T-cell (primary cell): ENCODE measurements at regions not wholly inside any gene's neighbourhood (a gene's known extent, or its start where the extent isn't known, plus 50 kb on each side); places are given as distances from the start of the nearest gene placed in this dataset.

ENCODE experiments used
- ATAC-seq, 4 experiments: fragments of 200-7000 bp in 3 of 4; fragments of 150-1000 bp in 1 of 4; cut with Tn5 transposase; replicated peaks in 1 of 4; 1 replicate in 3 of 4; 2 replicates in 1 of 4; pipeline ENCODE4 v1.10.0; 2021; ENCODE audit warnings: moderate library complexity in 3 of 4, mild to moderate bottlenecking in 2 of 4, moderate number of reproducible peaks in 1 of 4
- CTCF ChIA-PET, 2 donors: fragments of 300-600 bp; sonication (Branson Sonifier 250); formaldehyde crosslinking; loops; one replicate each; lab custom pipeline; 2022; ENCODE audit warnings: antibody characterized with exemption in 2 of 2; lab: Charles Lee
- POLR2A ChIA-PET, 2 donors: fragments of 300-600 bp; sonication (Branson Sonifier 250); formaldehyde crosslinking; loops; one replicate each; lab custom pipeline; 2022; ENCODE audit warnings: antibody characterized with exemption in 2 of 2; lab: Charles Lee
- DNase-seq, 35 experiments: peaks; one replicate each; pipeline versions ENCODE4 v3.0.0 to v3.0.0-alpha.2; 2013 to 2023
- H3K27ac ChIP-seq: one replicate; pipeline ENCODE4 v1.5.1; 2013; ENCODE audit warnings: low read length
- H3K27me3 ChIP-seq, 2 experiments: replicated peaks in 1 of 2; 1 replicate in 1 of 2; 2 replicates in 1 of 2; pipeline versions ENCODE4 v1.6.1 to v1.7.0; 2013; ENCODE audit warnings: low read length in 1 of 2, mixed read lengths in 1 of 2; ENCODE audit not compliant: control insufficient read depth in 2 of 2, insufficient read depth in 2 of 2; ENCODE audit errors: extremely low read depth in 1 of 2
- H3K36me3 ChIP-seq, 2 donors: 1 replicate in 1 of 2; 2 replicates in 1 of 2; pipeline versions ENCODE4 v1.6.1 to v1.7.0; 2013; ENCODE audit warnings: low read length in 1 of 2; ENCODE audit not compliant: control insufficient read depth in 2 of 2, insufficient read depth in 1 of 2; ENCODE audit errors: extremely low read depth in 1 of 2
- H3K4me1 ChIP-seq, 2 experiments: 1 replicate in 1 of 2; 2 replicates in 1 of 2; pipeline versions ENCODE4 v1.6.1 to v1.7.0; 2013; ENCODE audit warnings: low read length in 2 of 2, mixed read lengths in 1 of 2; ENCODE audit not compliant: insufficient read depth in 2 of 2, control insufficient read depth in 1 of 2; ENCODE audit errors: extremely low read depth in 1 of 2
- H3K4me3 ChIP-seq, 2 donors: 1 replicate in 1 of 2; 2 replicates in 1 of 2; pipeline versions ENCODE4 v1.5.1 to v1.7.0; 2013; ENCODE audit warnings: mild to moderate bottlenecking in 2 of 2, low read length in 1 of 2, moderate library complexity in 1 of 2; ENCODE audit not compliant: control insufficient read depth in 1 of 2; ENCODE audit errors: extremely low read depth in 1 of 2
- H3K9me3 ChIP-seq: 2 replicates; pipeline ENCODE4 v1.7.0; 2013
- H3K27ac Mint-ChIP-seq, 2 donors: one replicate each; pipeline ENCODE4 v1.8.0; 2020 to 2021; ENCODE audit warnings: mild to moderate bottlenecking in 2 of 2, mixed read lengths in 2 of 2
- H3K27me3 Mint-ChIP-seq, 2 donors: one replicate each; pipeline ENCODE4 v1.8.0; 2021 to 2022; ENCODE audit warnings: mixed read lengths in 2 of 2
- H3K36me3 Mint-ChIP-seq: one replicate; pipeline ENCODE4 v1.8.0; 2021; ENCODE audit warnings: mixed read lengths
- H3K4me1 Mint-ChIP-seq, 3 donors: one replicate each; pipeline ENCODE4 v1.8.0; 2020 to 2022; ENCODE audit warnings: mixed read lengths in 3 of 3, mild to moderate bottlenecking in 1 of 3
- H3K4me3 Mint-ChIP-seq, 3 donors: one replicate each; pipeline ENCODE4 v1.8.0; 2020 to 2022; ENCODE audit warnings: mild to moderate bottlenecking in 3 of 3, mixed read lengths in 3 of 3, moderate library complexity in 3 of 3
- H3K9me3 Mint-ChIP-seq, 3 donors: one replicate each; pipeline ENCODE4 v1.8.0; 2020 to 2022; ENCODE audit warnings: mixed read lengths in 3 of 3
- WGBS: methylation state at CpG from one replicate; pipeline ENCODE4 v1.1.5; 2013; ENCODE audit warnings: missing lambda C conversion rate; ENCODE audit not compliant: insufficient coverage; 5-methylcytosine and 5-hydroxymethylcytosine counted together

DNA sequence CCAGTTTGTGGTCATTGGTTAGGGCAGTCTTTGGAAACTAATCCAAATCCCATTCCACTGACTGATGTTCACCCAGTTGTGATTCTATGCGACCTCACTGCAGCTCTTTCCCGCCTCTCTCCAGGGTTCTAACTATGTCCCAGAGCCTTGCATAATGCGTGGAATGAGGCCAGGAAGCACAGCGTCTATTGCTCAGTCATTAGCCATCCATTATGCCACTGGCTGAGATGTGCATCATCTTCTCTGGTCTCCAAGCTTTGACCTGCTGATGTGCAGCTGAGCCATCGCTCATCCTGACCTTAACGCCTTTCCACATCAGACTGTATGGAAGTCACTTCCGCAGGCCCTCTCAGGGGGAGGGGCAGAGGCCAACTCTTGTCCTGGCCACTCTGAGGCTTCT, 115.4 kb upstream of the VRK1 start:
- 89% methylated on average over 7 of the region's 7 CpGs for WGBS

DNA sequence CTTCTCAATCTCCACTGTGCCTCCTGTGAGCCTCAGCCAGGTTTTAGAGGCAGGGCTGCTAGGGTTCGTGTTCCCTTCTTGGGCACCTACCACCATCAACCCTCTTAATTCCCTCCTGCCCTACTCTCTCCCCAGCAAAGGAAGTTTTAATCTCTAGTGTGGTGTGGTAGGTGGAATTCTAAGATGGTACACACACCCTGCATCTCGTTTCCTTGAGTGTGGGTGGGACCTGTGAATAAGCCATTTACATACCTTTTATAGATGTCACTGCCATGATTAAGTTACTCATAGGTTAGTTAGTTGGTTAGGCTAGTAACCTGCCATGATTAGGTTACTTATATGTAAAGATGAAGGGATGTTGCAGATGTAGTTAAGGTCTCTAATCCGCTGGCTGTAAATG, 114.8 kb upstream of the VRK1 start:
- H3K9me3 ChIP-seq, result no peaks in the 10 kb centered on the region
- Mint-ChIP-seq H3K27me3 (peaks cover 28 to 30% of the 10 kb centered on the region in 2 donors), H3K4me1 (no peaks in the 10 kb centered on the region), H3K36me3 (no peaks in the 10 kb centered on the region), H3K4me3 (no peak overlapping the region), H3K9me3 (peaks cover 0 to 4% (median 0%) of the 10 kb centered on the region in 3 donors), H3K27ac (peak overlapping the region in 1 of 2 donors; percentile 25)
- no peak overlapping the region for H3K27ac ChIP-seq
- no peak for DNase-seq
- ChIA-PET CTCF (no interaction called here), POLR2A (no interaction called here)
- H3K27me3 ChIP-seq, result peaks cover 0 to 31% of the 10 kb centered on the region in 2 experiments
- no peak for ATAC-seq
- WGBS, result no CpG with 5 or more reads among the region's 3 CpGs
- no peaks in the 10 kb centered on the region for H3K4me1 ChIP-seq
- H3K36me3 ChIP-seq, result no peaks in the 10 kb centered on the region
- no peak overlapping the region for H3K4me3 ChIP-seq

More for the DNA sequence above, 115.4 kb upstream of the VRK1 start:
- POLR2A ChIA-PET, result no interaction called here
- Mint-ChIP-seq H3K4me3 (no peak overlapping the region), H3K27me3 (peaks cover 31 to 34% of the 10 kb centered on the region in 2 donors), H3K9me3 (peaks cover 0 to 5% (median 0%) of the 10 kb centered on the region in 3 donors), H3K4me1 (no peaks in the 10 kb centered on the region), H3K36me3 (no peaks in the 10 kb centered on the region), H3K27ac (no peak overlapping the region)
- no peak overlapping the region for H3K4me3 ChIP-seq
- H3K4me1 ChIP-seq, result no peaks in the 10 kb centered on the region
- ATAC-seq (no peak), DNase-seq (no peak)
- no peaks in the 10 kb centered on the region for H3K36me3 ChIP-seq
- H3K9me3 ChIP-seq, result no peaks in the 10 kb centered on the region
- no peak overlapping the region for H3K27ac ChIP-seq
- H3K27me3 ChIP-seq, result peaks cover 0 to 28% of the 10 kb centered on the region in 2 experiments
- CTCF ChIA-PET, result no interaction called here

DNA sequence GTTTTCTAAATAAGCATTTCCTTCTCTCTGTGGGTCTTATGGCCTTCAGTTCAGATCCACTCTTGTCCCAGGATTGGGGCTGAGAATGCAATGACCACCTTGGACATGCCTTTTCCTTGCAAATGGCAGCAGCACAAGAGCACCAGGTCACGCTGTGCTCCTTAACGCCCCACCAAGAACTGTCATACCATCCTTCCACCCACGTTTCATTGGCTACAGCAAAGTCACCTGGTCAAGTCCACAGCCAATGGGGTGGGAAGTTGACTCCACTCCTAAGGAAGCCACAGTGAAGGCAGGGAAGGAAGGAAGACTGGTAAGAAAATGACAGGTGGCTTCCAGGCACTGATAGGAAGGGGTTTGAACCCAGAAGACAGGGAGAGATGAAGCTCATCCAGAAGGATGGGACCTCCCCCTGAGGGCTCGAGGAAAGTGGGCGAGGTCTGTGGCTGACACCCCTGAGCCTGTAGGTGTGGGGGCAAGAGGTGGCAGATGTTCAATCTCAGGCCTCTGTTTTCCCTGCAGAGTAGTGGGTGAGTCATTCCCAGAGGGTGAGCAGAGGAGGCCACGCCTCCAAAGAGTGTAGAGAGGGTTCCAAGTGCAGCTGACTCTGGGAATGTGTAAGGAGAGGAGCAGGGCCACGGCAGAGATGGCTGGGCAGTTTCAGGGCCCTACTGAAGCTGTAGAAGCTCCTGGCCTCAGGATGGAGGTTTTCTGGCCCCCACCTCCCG, 113.5 kb upstream of the VRK1 start:
- ChIA-PET CTCF (no interaction called here), POLR2A (no interaction called here)
- 40% methylated on average over 3 of the region's 8 CpGs for WGBS
- Mint-ChIP-seq H3K4me1 (no peaks in the 10 kb centered on the region), H3K9me3 (peaks cover 0 to 4% (median 0%) of the 10 kb centered on the region in 3 donors), H3K27ac (no peak overlapping the region), H3K27me3 (peaks cover 16 to 20% of the 10 kb centered on the region in 2 donors), H3K36me3 (no peaks in the 10 kb centered on the region), H3K4me3 (no peak overlapping the region)
- DNase-seq (no peak), ATAC-seq (no peak)
- Histone ChIP-seq H3K9me3 (no peaks in the 10 kb centered on the region), H3K4me3 (no peak overlapping the region), H3K27me3 (peaks cover 0 to 25% of the 10 kb centered on the region in 2 experiments), H3K27ac (no peak overlapping the region), H3K36me3 (no peaks in the 10 kb centered on the region), H3K4me1 (no peaks in the 10 kb centered on the region)

DNA sequence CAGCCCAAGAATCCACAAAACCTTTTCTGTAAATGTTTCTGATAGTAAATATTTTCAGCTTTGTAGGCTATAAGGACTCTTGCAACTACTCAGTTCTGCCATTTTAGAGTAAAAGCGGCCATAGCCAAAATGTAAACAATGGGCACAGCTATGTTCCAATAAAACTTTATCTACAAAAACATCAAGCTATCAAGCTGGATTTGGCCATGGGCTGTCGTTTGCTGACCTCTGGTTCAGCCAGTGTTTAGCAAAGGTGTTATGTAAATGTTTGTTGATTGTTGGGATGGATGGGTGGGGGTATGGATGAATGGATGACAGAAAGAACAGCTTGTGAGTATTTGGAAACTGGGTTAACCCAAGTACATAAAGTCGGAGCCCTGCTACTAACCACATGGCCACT, 111.1 kb upstream of the VRK1 start:
- POLR2A ChIA-PET, result interaction anchor here in 1 of 2 donors (0.6 kb wide), 1 partner anchor 229 kb away, joined by 10 read pairs; no protein-coding TSS in a partner anchor
- no peaks in the 10 kb centered on the region for H3K36me3 Mint-ChIP-seq
- 91% methylated on average over 1 of the region's 3 CpGs for WGBS
- H3K4me3 Mint-ChIP-seq, result no peak overlapping the region
- peaks cover 0 to 4% (median 0%) of the 10 kb centered on the region in 3 donors for H3K9me3 Mint-ChIP-seq
- no peaks in the 10 kb centered on the region for H3K36me3 ChIP-seq
- H3K27me3 Mint-ChIP-seq, result peaks cover 19 to 21% of the 10 kb centered on the region in 2 donors
- CTCF ChIA-PET, result no interaction called here
- peaks cover 0 to 18% of the 10 kb centered on the region in 2 experiments for H3K27me3 ChIP-seq
- H3K4me1 ChIP-seq, result no peaks in the 10 kb centered on the region
- DNase-seq (no peak), ATAC-seq (no peak)
- no peaks in the 10 kb centered on the region for H3K4me1 Mint-ChIP-seq
- no peak overlapping the region for H3K27ac Mint-ChIP-seq
- H3K4me3 ChIP-seq, result no peak overlapping the region
- no peak overlapping the region for H3K27ac ChIP-seq
- H3K9me3 ChIP-seq, result no peaks in the 10 kb centered on the region

DNA sequence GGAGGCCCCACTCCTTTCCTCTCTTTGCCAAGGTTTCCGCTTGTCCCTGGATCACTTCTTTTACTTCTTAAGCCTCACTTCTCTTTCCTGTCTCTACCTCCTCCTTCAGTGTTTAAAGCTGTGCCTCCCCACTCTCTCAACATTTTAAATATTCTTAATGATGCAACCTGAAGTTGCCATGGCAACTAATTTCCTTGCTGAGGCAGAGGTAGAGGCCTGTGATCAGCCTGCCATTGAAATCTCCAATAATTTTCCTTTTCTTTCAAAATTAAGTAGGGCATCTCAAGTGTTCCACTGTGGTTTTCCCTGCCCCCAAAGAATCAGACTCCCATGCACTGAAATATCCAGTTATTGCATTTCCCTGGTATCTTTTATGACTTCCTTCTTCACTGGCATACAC, 108.6 kb upstream of the VRK1 start:
- ATAC-seq (no peak), DNase-seq (no peak)
- H3K4me3 Mint-ChIP-seq, result no peak overlapping the region
- peaks cover 0 to 13% of the 10 kb centered on the region in 2 experiments for H3K27me3 ChIP-seq
- WGBS, result 100% methylated on average over 1 of the region's 1 CpG
- no peaks in the 10 kb centered on the region for H3K9me3 ChIP-seq
- no peak overlapping the region for H3K27ac Mint-ChIP-seq
- H3K4me1 ChIP-seq, result no peaks in the 10 kb centered on the region
- H3K36me3 Mint-ChIP-seq, result no peaks in the 10 kb centered on the region
- H3K4me3 ChIP-seq, result no peak overlapping the region
- no peaks in the 10 kb centered on the region for H3K36me3 ChIP-seq
- ChIA-PET CTCF (no interaction called here), POLR2A (no interaction called here)
- H3K27ac ChIP-seq, result no peak overlapping the region
- no peaks in the 10 kb centered on the region for H3K4me1 Mint-ChIP-seq
- peaks cover 8 to 20% of the 10 kb centered on the region in 2 donors for H3K27me3 Mint-ChIP-seq
- peaks cover 0 to 4% (median 0%) of the 10 kb centered on the region in 3 donors for H3K9me3 Mint-ChIP-seq

DNA sequence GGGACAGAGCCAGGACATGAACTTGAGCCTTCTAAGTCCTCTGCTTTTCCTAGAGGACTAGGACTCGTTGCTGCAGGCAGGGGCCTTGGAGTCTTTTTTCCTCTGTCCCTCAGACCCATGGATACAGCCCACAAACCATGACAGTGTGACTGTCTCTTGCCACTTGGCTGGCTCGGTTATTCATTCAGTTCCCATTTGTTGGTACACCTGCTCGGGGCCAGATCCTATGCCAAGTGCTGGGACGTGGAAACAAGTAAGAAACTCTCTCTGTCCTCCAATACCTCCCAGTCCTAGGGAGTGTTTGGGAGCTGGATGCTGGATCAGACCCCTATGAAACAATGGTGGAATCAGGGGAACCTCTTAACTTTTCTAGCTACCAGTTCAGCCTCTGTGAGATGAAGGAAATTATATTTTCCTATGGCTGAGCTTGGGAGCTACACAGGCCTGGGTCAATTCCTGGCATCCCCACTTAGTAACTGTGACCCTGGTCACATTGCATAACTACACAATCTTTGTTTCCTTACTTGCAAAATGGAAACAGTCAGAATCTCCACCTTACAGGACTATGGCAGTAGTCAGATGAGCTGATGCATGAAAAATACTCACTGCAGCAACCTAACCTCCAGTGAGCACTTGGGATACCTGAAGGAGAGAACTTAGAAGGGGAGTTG, 106.3 kb upstream of the VRK1 start:
- H3K27me3 Mint-ChIP-seq, result peaks cover 8 to 16% of the 10 kb centered on the region in 2 donors
- peaks cover 0 to 8% of the 10 kb centered on the region in 2 experiments for H3K27me3 ChIP-seq
- ChIA-PET POLR2A (interaction anchor here in 1 of 2 donors (0.6 kb wide), 1 partner anchor 1326 kb away, joined by 4 read pairs; no protein-coding TSS in a partner anchor), CTCF (no interaction called here)
- no peak overlapping the region for H3K27ac Mint-ChIP-seq
- H3K36me3 ChIP-seq, result no peaks in the 10 kb centered on the region
- ATAC-seq (no peak), DNase-seq (no peak)
- no peaks in the 10 kb centered on the region for H3K36me3 Mint-ChIP-seq
- H3K4me1 ChIP-seq, result no peaks in the 10 kb centered on the region
- H3K4me3 ChIP-seq, result no peak overlapping the region
- H3K4me1 Mint-ChIP-seq, result no peaks in the 10 kb centered on the region
- no peak overlapping the region for H3K27ac ChIP-seq
- WGBS, result 36% methylated on average over 1 of the region's 4 CpGs
- H3K9me3 Mint-ChIP-seq, result peaks cover 0 to 2% (median 0%) of the 10 kb centered on the region in 3 donors
- H3K9me3 ChIP-seq, result no peaks in the 10 kb centered on the region
- H3K4me3 Mint-ChIP-seq, result no peak overlapping the region
